Suppressor macrophage (primary cell): ENCODE measurements at regions not wholly inside any gene's neighbourhood (a gene's known extent, or its start where the extent isn't known, plus 50 kb on each side); places are given as distances from the start of the nearest gene placed in this dataset.
A peak's percentile ranks its signal among the peaks of the same experiment; 100 is the strongest.

Source experiments
- DNase-seq, 4 experiments: peaks; one replicate each; pipeline ENCODE4 v3.0.0-alpha.2; 2020 to 2022

DNA sequence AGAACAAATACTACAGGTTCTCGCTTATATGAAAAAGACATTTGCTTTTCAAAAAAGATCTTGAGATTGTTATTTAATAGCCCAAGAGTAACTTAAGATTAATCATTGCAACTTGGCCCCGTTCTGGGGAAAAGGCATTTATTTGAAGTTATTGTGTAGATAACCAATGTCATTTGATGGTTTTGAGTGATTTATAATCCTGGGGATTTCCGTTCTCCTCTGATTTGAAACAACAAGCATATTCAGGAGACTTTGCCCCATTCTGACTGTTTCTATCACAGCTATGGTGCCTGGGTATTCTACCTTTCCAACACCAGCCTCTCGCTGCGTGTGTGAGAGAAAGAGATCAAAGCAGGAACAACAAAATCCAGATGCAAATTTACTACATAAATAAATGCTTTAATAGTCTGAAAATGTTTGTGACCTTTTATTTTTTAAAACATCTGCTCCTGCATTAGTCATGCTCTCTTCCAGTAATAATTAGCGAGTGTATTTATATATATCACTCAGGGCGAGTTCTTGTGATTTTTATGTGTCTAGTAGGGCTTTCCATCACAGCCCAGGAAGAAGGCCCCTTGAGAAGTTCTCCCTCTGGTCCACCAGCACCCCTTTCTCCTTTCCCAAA is 197.9 kb upstream of the FOXQ1 start:
- DNase-seq: no peak

DNA sequence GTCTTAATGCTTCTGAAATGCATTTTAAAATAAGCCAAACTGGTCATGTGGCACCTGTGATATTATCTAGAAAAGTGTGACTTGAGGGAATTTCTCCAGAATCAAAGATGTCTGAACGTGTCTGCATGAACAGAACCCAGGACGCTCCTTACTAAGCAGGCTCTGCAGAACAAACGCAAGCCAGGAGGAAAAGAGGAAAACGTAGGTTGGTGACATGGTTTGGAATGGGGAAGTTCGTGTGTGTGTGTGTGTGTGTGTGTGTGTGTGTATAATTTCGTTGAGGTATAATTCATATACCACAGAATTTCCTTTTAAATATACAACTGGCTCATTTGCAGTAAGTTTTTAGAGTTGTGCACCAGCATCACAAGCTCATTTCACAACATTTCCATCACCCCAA is 200.5 kb upstream of the FOXQ1 start:
- peak in 3 of 4 experiments; percentile 1 to 44 (median 7) for DNase-seq

DNA sequence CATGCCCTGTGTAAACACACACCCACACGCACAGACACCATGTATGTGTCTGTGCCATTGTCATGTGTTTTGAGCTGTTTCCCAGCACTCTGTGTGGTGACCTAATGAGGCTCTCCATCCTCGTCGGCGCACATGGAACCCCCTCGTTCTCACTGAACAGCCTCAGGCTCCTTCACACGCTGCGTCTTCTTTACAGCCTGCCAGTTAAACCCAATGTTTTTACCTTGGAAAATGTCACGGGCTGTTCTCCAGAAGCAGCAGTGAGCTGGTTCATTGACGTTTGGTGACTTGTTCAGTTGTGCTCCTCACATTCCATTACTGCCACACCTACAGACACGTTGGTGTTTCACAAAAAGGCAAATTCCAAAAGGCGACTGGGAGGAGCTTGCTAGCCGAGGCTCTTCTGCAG is 201.0 kb upstream of the FOXQ1 start:
- DNase-seq: no peak

DNA sequence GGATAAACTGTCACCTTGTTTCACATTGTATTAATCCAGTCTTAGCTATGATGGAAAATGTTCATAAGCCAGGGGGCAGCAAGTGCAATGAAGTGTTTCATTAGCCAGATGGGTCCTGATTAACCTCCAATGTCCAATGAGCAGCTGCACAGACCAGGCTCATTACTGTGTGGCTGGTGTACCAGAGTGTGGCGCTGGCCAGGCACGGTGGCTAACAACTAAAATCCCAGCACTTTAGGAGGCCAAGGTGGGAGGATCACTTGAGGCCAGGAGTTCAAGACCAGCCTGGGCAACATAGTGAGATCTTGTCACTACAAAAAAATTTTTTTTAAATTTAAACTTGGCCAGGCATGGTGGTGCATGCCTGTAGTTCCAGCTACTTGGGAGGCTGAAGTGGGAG is 201.7 kb upstream of the FOXQ1 start:
- no peak for DNase-seq

DNA sequence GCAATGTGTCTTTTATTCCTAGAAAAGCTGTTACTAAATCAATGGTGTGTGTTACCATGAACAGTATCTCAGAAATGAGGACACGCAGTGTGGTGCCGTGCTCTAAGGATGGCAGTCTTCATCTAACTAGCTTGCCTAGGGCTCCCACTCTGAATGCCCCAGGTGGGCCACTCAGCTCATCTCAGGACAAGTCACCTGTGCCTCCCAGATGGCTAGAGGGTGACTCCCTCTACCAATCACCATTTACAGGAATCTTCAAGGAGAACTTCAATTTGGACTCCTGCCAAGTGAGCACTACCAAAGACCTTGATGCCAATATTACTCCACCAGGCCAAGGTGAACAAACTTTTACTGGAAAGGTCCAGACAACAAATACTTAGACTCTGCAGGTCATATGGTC is 202.8 kb upstream of the FOXQ1 start:
- DNase-seq: no peak

DNA sequence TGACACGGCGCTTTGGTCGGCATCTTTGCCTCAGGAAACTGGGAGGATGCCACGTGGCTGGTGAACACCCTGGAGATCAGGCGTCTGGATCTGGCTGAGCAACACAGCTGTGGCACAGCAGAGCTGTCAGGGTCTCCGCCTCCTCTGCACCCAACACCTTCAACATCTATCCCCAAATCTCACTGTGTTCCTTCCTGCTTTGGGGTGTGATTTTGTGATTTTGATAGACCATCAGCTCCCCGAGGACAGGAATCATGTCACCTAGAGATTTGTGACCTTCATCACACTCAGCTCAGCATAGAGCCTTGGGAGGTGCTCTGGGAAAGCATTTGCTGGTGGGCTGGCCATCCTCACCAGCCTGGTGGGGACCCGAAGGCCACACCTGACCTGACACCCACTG is 203.7 kb upstream of the FOXQ1 start:
- no peak for DNase-seq

DNA sequence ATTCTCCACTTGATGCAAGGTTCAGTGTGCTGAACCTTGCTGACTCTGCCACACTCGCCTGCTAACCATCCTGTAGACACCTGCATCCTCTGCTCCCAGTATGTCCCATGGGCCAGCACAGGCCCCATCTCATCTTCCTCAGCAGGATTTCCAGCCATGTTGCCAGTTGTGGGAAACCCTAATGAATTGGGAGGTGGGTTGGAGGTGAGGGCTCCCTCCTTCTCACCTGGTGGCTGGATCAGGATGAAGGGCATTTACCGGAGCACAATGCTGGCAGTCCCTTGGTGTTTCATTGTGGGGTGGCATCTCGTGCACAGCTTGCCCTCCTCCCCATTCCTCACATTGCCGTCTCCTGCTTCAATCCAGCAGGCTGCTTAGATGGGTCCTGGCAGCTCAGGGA is 204.3 kb upstream of the FOXQ1 start:
- DNase-seq: no peak

DNA sequence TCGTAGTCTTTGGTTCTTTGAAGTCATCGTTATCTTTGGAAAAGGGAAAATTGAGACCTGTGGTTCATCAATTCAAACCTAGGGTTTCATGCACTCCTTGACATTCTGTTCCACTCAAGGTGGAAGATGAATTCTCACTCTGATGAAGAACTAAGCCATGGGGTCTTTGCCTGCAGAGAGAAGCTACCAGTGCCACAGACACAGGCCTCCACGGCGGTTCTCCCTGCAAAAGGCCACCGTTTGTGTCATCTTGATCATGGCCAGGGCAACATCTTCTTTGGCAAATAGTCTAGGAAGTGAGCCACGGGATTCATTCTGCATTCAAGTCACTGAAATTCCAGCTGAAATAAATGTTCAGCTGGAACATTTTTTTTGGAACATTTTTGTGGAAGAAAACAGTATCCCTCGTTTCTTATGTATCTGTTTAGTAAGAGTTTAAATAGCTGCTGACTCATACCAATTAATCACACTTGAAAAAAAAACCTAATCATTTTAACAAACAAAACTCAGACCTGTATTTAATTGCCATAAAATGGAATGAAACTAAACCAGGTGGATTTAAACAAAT is 206.0 kb upstream of the FOXQ1 start:
- DNase-seq: no peak

DNA sequence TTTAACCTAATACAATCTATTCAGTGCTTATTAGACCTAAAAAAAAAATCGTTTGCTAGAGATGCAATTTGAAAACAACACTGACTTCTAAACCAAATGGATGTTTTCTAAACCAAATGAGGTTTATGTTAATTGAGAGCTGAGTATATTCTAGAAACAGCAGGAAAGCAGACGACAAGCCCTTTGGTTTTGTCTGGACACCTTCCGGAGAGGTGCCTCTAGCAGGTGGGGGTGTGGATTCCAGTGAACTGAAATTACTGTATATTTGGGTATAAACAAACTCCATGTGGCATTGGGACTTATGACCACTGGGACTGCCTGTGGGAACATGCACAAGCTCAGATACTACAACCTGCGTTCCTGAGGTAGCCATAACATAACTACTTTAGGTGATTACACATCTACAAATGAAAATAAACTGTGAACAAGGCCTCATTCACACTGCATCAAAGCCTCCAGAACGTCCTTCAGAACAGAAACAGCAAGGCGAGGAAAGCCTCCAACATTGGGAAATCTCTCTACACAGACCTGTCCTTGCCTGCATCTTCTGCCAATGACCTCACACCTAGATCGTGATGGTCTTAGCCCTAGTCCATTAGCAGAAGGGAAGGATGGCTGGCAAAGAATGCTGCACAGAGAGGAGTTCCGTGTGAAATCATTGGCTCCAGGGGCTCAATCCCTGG is 206.8 kb upstream of the FOXQ1 start:
- DNase-seq: no peak

DNA sequence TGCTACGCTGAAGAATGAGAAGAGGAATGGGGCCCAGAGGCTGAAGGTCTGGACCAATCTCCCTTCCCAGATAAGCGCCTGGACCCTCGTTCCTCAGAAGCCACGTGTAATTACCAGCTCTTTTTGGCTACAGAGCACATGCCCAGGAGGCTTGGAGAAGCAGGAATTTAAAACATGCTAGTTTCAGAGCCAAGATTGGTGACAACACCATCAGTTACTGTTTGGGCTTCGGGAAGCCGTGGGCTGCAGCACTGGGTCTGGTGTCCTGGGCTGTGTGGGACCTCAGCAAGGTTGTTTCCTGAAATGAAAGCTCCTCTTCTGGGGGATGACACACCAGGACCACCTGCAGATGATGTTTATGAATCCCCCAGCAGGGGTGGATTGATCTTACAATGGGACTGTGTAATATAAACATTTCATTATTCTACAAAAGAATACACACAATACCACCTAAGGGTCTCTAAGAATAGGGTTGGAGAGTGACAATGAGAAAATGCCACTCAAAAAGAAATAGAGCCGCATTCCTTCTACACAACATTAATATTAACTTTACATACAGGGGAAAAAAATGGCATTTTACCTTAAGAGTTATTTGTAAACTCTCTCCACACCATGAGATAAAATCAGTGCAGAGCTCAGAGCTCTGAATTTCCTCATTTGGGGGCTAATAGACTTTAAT is 207.8 kb upstream of the FOXQ1 start:
- DNase-seq: no peak

DNA sequence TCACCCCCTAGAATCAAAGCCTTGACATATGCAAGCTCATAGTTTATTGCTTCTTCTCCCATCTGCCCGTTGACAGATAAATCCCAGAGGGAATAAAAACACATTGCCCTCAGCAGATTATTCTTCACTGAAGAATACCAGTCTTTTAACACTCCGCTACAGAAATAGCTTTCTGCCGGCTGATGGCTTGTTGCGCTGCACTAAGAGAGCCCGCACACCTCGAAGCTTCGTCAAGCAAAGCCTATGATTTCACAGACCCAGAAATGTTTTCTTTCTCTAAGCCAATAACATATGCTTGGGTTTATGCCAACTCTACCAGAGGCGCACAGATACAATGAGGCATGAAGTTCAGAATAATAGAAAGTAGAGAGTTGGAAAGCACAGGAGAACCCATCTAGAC is 208.9 kb upstream of the FOXQ1 start:
- no peak for DNase-seq

DNA sequence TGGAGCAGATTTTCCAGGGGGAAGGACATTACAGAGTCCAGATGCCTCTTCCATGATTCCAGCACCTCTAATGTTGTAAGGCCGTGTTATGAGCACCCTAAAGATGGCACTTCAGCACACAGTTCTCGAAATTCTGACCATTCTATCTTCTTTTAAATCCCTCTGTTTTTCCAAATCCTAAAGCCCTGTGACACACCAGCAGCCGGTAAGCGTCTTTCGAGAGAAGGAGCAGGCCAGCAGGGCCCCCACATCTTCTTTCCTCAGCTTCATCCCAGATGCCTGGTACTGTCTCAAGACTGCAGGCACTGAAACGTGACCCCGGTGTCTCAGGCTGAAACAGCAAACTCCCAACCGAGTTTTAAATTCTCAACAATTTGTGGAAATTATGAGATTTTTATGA is 211.6 kb upstream of the FOXQ1 start:
- no peak for DNase-seq

DNA sequence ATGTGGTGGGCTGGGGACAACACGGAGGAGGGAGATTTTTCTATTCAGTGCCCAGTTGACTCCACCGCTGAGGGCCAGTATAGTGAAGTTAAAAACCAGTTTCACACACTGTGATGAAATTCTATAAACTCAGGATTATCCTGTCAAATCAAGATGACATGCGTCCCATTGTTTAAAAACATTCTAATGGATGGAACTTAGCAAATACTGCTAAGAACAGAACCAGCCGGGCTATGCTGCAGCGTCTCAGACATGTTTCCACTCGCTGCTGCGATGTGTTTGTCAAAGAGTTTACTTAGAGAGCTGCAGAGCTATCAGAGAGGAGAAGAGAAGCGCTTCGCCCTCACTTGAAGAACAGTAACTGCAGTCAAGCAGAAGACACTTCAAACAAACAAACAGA is 212.6 kb upstream of the FOXQ1 start:
- no peak for DNase-seq

DNA sequence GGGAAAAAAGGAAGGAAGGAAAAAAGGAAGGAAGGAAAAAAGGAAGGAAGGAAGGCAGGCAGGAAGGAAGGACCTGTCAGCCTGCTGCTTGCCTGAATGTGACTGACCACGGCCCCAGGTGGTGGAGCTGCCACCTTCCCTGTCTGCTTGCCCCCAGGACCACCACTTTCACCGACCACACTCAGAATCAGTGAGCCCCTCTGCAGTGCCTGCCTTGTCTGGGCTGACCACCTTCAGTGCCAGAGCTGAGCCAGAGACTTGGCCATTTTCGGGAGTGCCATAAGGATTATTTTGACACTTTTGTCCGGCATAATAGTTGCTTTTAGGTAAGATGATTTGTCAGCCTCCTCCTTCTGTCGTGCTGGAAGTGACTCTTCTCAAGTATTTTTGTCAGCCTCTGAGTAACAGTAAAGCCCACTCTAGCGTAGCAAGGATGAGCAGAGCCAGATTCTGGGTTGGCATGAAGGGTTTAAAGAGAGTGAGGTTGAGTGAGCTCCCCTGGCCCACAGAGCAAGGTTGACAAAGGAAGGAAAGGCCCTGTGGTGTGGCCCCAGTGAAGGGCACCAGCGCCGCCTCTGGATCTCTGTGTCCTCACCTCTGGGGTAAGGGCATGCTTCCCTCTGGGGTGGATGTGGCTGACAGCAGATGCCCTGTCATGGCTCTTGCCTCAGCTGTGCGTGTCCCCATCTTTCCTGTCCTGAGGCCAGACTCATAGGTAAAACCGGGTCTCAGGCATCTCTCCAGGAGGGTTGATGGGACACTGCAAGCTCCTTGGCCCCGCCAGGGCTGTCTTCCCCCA is 214.7 kb upstream of the FOXQ1 start:
- DNase-seq: no peak

DNA sequence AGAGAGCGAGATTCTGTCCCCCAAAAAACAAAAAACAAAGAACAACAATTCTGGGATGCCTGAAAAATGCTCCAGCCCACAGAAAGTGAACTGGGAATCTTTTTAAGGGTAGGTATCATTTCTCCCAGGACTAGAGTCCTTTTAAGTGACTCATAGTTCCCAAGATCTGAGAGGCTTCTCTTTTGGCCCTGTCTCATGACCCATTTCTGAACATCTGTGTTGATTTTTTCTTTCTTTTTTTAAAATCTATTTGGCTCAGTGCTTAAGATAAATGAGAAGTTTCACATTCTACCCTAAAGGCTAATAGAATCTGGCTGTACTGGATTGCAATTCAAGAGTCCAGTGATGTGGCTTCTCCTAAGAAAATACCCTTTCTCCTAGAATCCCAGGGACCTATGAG is 217.6 kb upstream of the FOXQ1 start:
- DNase-seq: no peak

DNA sequence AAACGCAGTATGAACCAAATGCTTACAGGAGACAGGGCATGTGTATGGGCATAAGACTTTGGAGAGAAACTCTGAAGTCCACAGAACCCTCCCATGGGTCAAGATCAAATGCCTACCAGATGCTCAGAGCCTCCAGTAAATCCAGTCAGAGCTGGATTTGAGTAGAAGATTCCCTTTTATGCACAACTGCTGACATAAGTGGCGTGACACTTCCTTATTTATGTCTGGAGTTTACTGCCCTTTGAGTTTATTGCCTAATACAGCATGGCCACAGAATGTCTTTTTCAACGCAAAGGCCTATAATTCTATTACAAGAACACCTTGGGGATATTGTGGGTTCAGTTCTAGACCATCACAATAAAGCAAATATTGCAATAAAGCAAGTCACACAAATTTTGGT is 220.0 kb upstream of the FOXQ1 start:
- DNase-seq: peak in 3 of 4 experiments; percentile 2 to 47 (median 21)

DNA sequence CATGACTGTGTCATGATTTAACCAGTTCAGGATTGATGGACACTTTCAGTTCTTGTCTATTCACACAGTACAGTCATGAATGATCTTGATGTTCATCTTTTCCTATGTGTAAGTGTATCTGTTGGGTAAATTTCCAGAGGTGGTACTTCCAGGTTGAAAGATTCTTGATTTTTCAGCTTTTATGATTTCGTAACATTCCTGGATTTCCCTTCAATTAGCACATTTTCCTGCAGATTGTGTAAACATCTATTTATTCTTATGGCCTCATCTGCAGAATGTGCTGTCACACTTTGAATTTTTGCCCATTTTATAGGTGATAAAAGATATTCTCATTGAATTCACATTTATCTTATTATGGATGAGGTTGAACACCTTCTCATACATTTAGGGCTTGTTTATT is 222.0 kb upstream of the FOXQ1 start:
- DNase-seq: no peak

DNA sequence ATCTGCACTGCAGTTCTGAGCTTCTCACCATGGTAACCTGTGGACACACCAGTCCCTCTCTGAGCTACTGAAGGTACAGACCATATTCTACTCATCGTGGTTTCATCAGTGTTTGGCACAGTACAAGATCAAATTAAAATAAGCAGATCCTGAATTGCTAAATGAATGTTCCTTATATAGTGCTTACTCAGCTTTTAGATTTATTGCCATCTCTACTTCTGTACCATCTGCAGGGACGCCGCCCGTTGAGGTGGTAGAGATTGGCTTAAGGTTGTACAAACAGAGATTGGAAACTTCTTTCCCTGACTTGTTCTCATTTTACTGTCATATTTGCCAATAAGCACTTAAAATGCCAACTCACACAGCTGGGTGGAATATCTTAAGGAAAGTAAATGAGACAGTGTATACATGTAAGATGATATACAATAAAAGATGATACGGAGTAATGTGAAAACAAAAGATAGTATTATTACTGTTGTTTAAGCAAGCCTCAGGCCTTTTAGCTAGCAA is 223.4 kb upstream of the FOXQ1 start:
- DNase-seq: no peak

DNA sequence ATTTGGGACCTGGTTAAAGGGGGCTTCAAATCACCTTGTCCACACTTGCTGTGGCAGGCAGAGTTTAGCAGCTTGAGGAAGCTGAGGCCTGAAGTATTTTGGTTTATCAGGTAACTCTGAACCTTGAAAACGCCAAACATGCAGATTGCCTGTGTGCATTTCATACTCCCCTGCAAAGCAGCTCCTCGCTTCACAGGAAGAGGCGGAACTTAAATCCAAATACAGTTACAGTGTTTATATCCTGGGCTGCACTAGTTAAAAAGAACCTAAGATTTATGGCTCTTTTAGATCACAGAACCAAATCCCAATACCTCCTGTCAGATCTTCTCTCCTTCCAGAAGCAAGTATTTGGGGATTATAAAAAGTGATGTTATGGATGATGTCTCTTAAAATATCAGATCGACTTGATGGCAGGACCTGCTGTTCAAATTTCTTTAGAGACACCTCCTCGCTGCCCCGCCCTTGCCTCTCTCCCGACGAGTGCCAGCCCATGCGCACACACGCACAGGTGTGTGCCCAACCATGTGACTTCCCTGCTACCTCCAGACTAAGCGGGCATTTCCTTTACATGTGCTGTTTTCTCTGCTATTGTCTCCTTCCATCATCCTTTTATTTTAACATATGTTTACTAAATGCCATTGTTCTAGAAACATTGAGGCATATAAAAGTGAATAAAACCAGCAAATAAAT is 224.6 kb upstream of the FOXQ1 start:
- DNase-seq: no peak

DNA sequence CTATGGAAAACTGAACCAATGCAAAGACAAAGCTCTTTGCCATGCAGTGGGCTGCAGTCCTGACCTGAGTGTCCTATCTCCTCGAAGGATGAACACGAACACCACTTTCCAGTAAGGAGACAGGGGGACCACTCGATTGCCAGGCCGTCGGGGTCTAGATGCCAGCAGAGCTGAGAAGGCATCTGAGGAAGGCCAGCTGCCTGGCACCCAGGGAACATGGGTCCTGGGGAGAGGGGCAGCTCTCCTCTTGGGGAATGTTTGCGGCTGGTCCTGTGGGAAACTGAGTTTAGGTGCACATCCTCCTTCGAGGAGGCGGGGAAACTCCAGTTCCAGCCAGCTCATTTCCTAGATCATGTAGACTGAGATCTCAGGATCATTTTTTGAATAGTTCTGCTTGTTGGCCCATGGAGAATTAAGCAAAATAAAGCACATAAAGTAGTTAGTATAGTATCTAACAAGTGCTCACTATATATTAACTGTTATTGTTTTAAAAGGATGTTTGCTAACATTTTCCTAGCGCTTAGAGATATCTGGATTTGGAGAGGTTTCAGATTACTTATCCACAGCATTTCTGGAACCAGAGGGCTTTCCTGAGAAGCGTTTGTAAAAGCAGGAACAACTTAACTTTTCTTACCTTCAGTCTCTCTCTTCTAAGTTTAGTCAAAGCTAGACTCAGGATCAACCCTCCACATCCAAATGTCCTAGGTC is 225.3 kb upstream of the FOXQ1 start:
- no peak for DNase-seq

DNA sequence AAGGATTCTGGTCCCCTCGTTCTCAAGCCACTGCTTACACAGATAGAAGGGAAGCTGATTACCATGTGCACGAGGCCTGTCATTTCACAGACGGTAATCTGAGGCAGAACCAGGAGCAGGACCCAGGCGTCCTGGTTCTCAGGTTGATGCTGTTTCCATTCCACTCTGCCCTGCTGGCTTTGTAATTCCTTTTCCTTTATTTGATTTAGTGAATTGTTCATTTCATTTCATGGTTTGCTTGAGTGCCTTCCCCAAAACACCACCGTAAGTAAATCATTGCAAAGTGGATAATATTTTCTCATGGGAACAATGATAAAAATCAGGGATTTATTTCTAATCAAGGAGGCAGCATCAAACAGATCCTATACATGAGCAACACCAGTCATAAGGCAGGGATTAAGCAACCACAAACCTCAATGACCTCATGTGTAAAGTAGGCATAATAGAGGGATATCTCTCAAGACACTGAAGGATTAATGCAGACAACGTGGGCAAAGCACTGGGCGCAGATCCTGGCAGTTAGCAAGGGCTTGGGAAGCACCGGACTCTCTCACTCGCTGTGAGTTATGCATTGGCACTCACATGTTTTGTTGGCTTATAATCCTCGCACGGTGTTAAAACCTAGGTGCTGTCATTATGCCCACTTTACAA is 229.5 kb upstream of the FOXQ1 start:
- no peak for DNase-seq
